Keratinocyte (primary cell): ENCODE measurements at regions not wholly inside any gene's neighbourhood (a gene's known extent, or its start where the extent isn't known, plus 50 kb on each side); places are given as distances from the start of the nearest gene placed in this dataset.

Source experiments
- EZH2 ChIP-seq: IDR thresholded peaks from one replicate; pipeline ENCODE4 v1.6.1; 2012; ENCODE audit warnings: inconsistent platforms, mild to moderate bottlenecking, low read length, moderate library complexity
- TF ChIP-seq, protein P1 (sequence below), 3 experiments: IDR thresholded peaks in 1 of 3; conservative IDR thresholded peaks in 1 of 3; optimal IDR thresholded peaks in 1 of 3; 2 replicates in 2 of 3; 3 replicates in 1 of 3; pipeline versions ENCODE3 to v1.5.1; 2011; ENCODE audit warnings: low read length in 3 of 3, mild to moderate bottlenecking in 3 of 3, moderate library complexity in 2 of 3, control low read depth in 1 of 3, inconsistent platforms in 1 of 3; ENCODE audit not compliant: insufficient read depth in 2 of 3; ENCODE audit errors: extremely low read depth in 1 of 3

DNA sequence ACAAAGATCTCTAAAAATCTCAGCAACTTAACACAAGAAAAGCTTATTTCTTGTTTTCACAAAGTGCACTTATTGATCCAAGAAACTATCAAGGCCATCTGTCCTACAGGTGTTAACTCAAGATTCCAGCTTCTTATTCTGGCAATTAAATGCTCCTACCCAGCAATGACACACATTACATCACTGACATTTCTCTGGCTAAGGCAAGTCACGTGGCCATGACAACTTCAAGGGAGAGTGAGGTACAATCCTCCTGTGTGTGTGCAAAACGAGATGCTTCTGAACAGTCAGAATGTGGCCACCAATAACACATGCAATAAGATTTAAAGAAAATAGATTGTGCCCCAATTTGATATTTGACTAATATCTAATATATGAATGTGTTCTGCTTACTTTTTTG, 169.3 kb upstream of the BTBD3 start:
- TF ChIP-seq, protein P1, sequence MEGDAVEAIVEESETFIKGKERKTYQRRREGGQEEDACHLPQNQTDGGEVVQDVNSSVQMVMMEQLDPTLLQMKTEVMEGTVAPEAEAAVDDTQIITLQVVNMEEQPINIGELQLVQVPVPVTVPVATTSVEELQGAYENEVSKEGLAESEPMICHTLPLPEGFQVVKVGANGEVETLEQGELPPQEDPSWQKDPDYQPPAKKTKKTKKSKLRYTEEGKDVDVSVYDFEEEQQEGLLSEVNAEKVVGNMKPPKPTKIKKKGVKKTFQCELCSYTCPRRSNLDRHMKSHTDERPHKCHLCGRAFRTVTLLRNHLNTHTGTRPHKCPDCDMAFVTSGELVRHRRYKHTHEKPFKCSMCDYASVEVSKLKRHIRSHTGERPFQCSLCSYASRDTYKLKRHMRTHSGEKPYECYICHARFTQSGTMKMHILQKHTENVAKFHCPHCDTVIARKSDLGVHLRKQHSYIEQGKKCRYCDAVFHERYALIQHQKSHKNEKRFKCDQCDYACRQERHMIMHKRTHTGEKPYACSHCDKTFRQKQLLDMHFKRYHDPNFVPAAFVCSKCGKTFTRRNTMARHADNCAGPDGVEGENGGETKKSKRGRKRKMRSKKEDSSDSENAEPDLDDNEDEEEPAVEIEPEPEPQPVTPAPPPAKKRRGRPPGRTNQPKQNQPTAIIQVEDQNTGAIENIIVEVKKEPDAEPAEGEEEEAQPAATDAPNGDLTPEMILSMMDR (optimal IDR thresholded peaks at IDR 0.05 in 1 of 3, IDR thresholded peaks at IDR 0.05 in 1 of 3, conservative IDR thresholded peaks at IDR 0.05 in 1 of 3; ENCODE audit: extremely low read depth in 1 of 3, insufficient read depth in 2 of 3, low read length in 3 of 3) = no peak
- TF ChIP-seq EZH2 = no peak
